ENCODE measurements at regions not wholly inside any gene's neighbourhood (a gene's known extent, or its start where the extent isn't known, plus 50 kb on each side); places are given as distances from the start of the nearest gene placed in this dataset.

GRCh38 chr3:31178467-31178866 lies 284.0 kb upstream of the GADL1 start:
- H3K79me2 ChIP-seq (ENCODE audit: control insufficient read depth, insufficient read depth, low read length, poor library complexity): no peaks in the 10 kb centered on the region
- DNase-seq: no peak
- no peak overlapping the region for H3K4me2 ChIP-seq (ENCODE audit: low read length)
- H3K27me3 ChIP-seq (ENCODE audit: insufficient read depth, low read length): no peaks in the 10 kb centered on the region
- no peak overlapping the region for H2BK12ac ChIP-seq (ENCODE audit: low read length)
- H3K23ac ChIP-seq (ENCODE audit: low read length): no peak overlapping the region
- no peak overlapping the region for H4K91ac ChIP-seq (ENCODE audit: low read depth, low read length)
- H4K12ac ChIP-seq (ENCODE audit: low read depth, low read length): no peak overlapping the region
- H2AFZ ChIP-seq (ENCODE audit: insufficient read depth, low read length, poor library complexity): no peak overlapping the region
- H3K4me1 ChIP-seq (ENCODE audit: control insufficient read depth in 1 of 2, insufficient read depth in 2 of 2, low read length in 2 of 2): no peaks in the 10 kb centered on the region
- H3K79me1 ChIP-seq (ENCODE audit: low read length): no peaks in the 10 kb centered on the region
- H2BK120ac ChIP-seq (ENCODE audit: insufficient read depth, low read length, poor library complexity): no peak overlapping the region
- H3K14ac ChIP-seq (ENCODE audit: low read length): no peak overlapping the region
- H2AK5ac ChIP-seq (ENCODE audit: low read length): no peak overlapping the region
- no peak overlapping the region for H4K8ac ChIP-seq (ENCODE audit: low read depth, low read length)
- H3K4ac ChIP-seq (ENCODE audit: low read depth, low read length): no peak overlapping the region
- no peak overlapping the region for H3K27ac ChIP-seq (ENCODE audit: low read depth, low read length)
- H3K9me3 ChIP-seq (ENCODE audit: insufficient read depth, low read depth, low read length): no peaks in the 10 kb centered on the region
- H3K36me3 ChIP-seq (ENCODE audit: control insufficient read depth in 1 of 2, insufficient read depth in 2 of 2, low read length in 2 of 2): no peaks in the 10 kb centered on the region
- H3K9ac ChIP-seq (ENCODE audit: low read length): no peak overlapping the region
- no peak overlapping the region for H3K18ac ChIP-seq (ENCODE audit: low read length)
- H2BK5ac ChIP-seq (ENCODE audit: low read depth, low read length, poor library complexity): no peak overlapping the region
- no CpG with 5 or more reads among the region's 4 CpGs for WGBS (ENCODE audit: extremely low coverage, insufficient coverage, insufficient read length)
- no peak overlapping the region for H3K4me3 ChIP-seq (ENCODE audit: low read depth, low read length)

- Histone ChIP-seq H3K79me1 (ENCODE audit: low read length) (no peaks in the 10 kb centered on the region), H3K23ac (ENCODE audit: low read length) (no peak overlapping the region), H3K9me3 (ENCODE audit: insufficient read depth, low read depth, low read length) (no peaks in the 10 kb centered on the region), H4K8ac (ENCODE audit: low read depth, low read length) (no peak overlapping the region), H3K4me1 (ENCODE audit: control insufficient read depth in 1 of 2, insufficient read depth in 2 of 2, low read length in 2 of 2) (no peaks in the 10 kb centered on the region), H2BK5ac (ENCODE audit: low read depth, low read length, poor library complexity) (no peak overlapping the region), H4K12ac (ENCODE audit: low read depth, low read length) (no peak overlapping the region), H3K36me3 (ENCODE audit: control insufficient read depth in 1 of 2, insufficient read depth in 2 of 2, low read length in 2 of 2) (no peaks in the 10 kb centered on the region), H3K9ac (ENCODE audit: low read length) (no peak overlapping the region), H3K14ac (ENCODE audit: low read length) (no peak overlapping the region), H2AK5ac (ENCODE audit: low read length) (no peak overlapping the region), H3K79me2 (ENCODE audit: control insufficient read depth, insufficient read depth, low read length, poor library complexity) (no peaks in the 10 kb centered on the region), H3K4ac (ENCODE audit: low read depth, low read length) (no peak overlapping the region), H3K4me2 (ENCODE audit: low read length) (no peak overlapping the region), H3K4me3 (ENCODE audit: low read depth, low read length) (no peak overlapping the region), H2BK120ac (ENCODE audit: insufficient read depth, low read length, poor library complexity) (no peak overlapping the region), H2AFZ (ENCODE audit: insufficient read depth, low read length, poor library complexity) (no peak overlapping the region), H3K27me3 (ENCODE audit: insufficient read depth, low read length) (no peaks in the 10 kb centered on the region), H4K91ac (ENCODE audit: low read depth, low read length) (no peak overlapping the region), H3K27ac (ENCODE audit: low read depth, low read length) (no peak overlapping the region), H2BK12ac (ENCODE audit: low read length) (no peak overlapping the region), H3K18ac (ENCODE audit: low read length) (no peak overlapping the region)
- DNase-seq: no peak
- WGBS (ENCODE audit: extremely low coverage, insufficient coverage, insufficient read length): no CpG with 5 or more reads among the region's 3 CpGs
Measured at GRCh38 chr3:31179768-31180167, 285.3 kb upstream of the GADL1 start.

- H4K91ac ChIP-seq (ENCODE audit: low read depth, low read length): no peak overlapping the region
- H4K8ac ChIP-seq (ENCODE audit: low read depth, low read length): no peak overlapping the region
- H3K79me1 ChIP-seq (ENCODE audit: low read length): no peaks in the 10 kb centered on the region
- H3K27ac ChIP-seq (ENCODE audit: low read depth, low read length): no peak overlapping the region
- no peak overlapping the region for H3K4me2 ChIP-seq (ENCODE audit: low read length)
- no peak overlapping the region for H4K12ac ChIP-seq (ENCODE audit: low read depth, low read length)
- no peak overlapping the region for H3K4ac ChIP-seq (ENCODE audit: low read depth, low read length)
- H3K4me3 ChIP-seq (ENCODE audit: low read depth, low read length): no peak overlapping the region
- no peak overlapping the region for H3K9ac ChIP-seq (ENCODE audit: low read length)
- no peak overlapping the region for H2AK5ac ChIP-seq (ENCODE audit: low read length)
- H2AFZ ChIP-seq (ENCODE audit: insufficient read depth, low read length, poor library complexity): no peak overlapping the region
- no peak overlapping the region for H3K14ac ChIP-seq (ENCODE audit: low read length)
- H3K9me3 ChIP-seq (ENCODE audit: insufficient read depth, low read depth, low read length): no peaks in the 10 kb centered on the region
- no peak overlapping the region for H2BK120ac ChIP-seq (ENCODE audit: insufficient read depth, low read length, poor library complexity)
- no peaks in the 10 kb centered on the region for H3K27me3 ChIP-seq (ENCODE audit: insufficient read depth, low read length)
- no CpG with 5 or more reads among the region's 1 CpG for whole genome bisulfite sequencing (ENCODE audit: extremely low coverage, insufficient coverage, insufficient read length)
- no peaks in the 10 kb centered on the region for H3K4me1 ChIP-seq (ENCODE audit: control insufficient read depth in 1 of 2, insufficient read depth in 2 of 2, low read length in 2 of 2)
- H2BK5ac ChIP-seq (ENCODE audit: low read depth, low read length, poor library complexity): no peak overlapping the region
- DNase-seq: no peak
- no peak overlapping the region for H2BK12ac ChIP-seq (ENCODE audit: low read length)
- no peaks in the 10 kb centered on the region for H3K36me3 ChIP-seq (ENCODE audit: control insufficient read depth in 1 of 2, insufficient read depth in 2 of 2, low read length in 2 of 2)
- H3K79me2 ChIP-seq (ENCODE audit: control insufficient read depth, insufficient read depth, low read length, poor library complexity): no peaks in the 10 kb centered on the region
- no peak overlapping the region for H3K18ac ChIP-seq (ENCODE audit: low read length)
- no peak overlapping the region for H3K23ac ChIP-seq (ENCODE audit: low read length)
Measured at GRCh38 chr3:31180274-31180673, 285.8 kb upstream of the GADL1 start.

GRCh38 chr3:31181661-31182060 lies 287.2 kb upstream of the GADL1 start:
- no peaks in the 10 kb centered on the region for H3K36me3 ChIP-seq (ENCODE audit: control insufficient read depth in 1 of 2, insufficient read depth in 2 of 2, low read length in 2 of 2)
- H2AFZ ChIP-seq (ENCODE audit: insufficient read depth, low read length, poor library complexity): no peak overlapping the region
- no peaks in the 10 kb centered on the region for H3K9me3 ChIP-seq (ENCODE audit: insufficient read depth, low read depth, low read length)
- no peak overlapping the region for H4K8ac ChIP-seq (ENCODE audit: low read depth, low read length)
- H3K4me2 ChIP-seq (ENCODE audit: low read length): no peak overlapping the region
- no peak overlapping the region for H2BK5ac ChIP-seq (ENCODE audit: low read depth, low read length, poor library complexity)
- no peak overlapping the region for H2BK12ac ChIP-seq (ENCODE audit: low read length)
- no CpG with 5 or more reads among the region's 16 CpGs for WGBS (ENCODE audit: extremely low coverage, insufficient coverage, insufficient read length)
- no peak overlapping the region for H2AK5ac ChIP-seq (ENCODE audit: low read length)
- no peak overlapping the region for H3K4me3 ChIP-seq (ENCODE audit: low read depth, low read length)
- no peaks in the 10 kb centered on the region for H3K79me1 ChIP-seq (ENCODE audit: low read length)
- no peak overlapping the region for H3K14ac ChIP-seq (ENCODE audit: low read length)
- no peak overlapping the region for H3K4ac ChIP-seq (ENCODE audit: low read depth, low read length)
- H3K9ac ChIP-seq (ENCODE audit: low read length): no peak overlapping the region
- no peaks in the 10 kb centered on the region for H3K27me3 ChIP-seq (ENCODE audit: insufficient read depth, low read length)
- no peak overlapping the region for H3K23ac ChIP-seq (ENCODE audit: low read length)
- H3K27ac ChIP-seq (ENCODE audit: low read depth, low read length): no peak overlapping the region
- no peak overlapping the region for H4K91ac ChIP-seq (ENCODE audit: low read depth, low read length)
- no peak overlapping the region for H4K12ac ChIP-seq (ENCODE audit: low read depth, low read length)
- H3K4me1 ChIP-seq (ENCODE audit: control insufficient read depth in 1 of 2, insufficient read depth in 2 of 2, low read length in 2 of 2): peaks cover 0 to 2% of the 10 kb centered on the region in 2 experiments
- no peaks in the 10 kb centered on the region for H3K79me2 ChIP-seq (ENCODE audit: control insufficient read depth, insufficient read depth, low read length, poor library complexity)
- no peak for DNase-seq
- H2BK120ac ChIP-seq (ENCODE audit: insufficient read depth, low read length, poor library complexity): no peak overlapping the region
- H3K18ac ChIP-seq (ENCODE audit: low read length): no peak overlapping the region

All from trophoblast cell (in vitro differentiated cells and primary cell).